NCI-H1417 (cell line): ENCODE measurements at regions not wholly inside any gene's neighbourhood (a gene's known extent, or its start where the extent isn't known, plus 50 kb on each side); places are given as distances from the start of the nearest gene placed in this dataset.
"Not testable (repeated sequence)": the region's sequence is repeated elsewhere in the genome, so short reads cannot be mapped to it uniquely, and the experiment has no call there.

Experiments
- DNase-seq, 3 experiments: peaks; one replicate each; lab custom pipeline; 2025; lab: John Stamatoyannopoulos, UW

DNA sequence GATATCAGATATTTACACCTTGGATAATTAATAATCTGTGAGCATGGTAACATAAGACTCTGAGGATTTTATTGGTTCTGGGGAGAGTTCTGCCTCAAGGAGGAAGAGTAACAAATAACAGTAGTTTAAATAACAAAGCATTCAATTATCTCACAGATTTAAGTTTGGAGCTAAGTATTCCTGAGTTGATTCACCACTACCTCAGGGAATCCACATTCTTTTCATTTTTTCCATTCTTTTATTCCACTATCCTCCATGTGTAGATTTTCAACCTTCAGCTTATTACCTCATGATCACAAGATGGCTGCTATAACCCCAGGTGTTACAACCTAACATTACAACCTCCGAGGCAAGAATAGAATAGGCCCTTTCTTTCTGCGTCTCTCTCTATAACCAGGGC is 252.2 kb upstream of the TOX3 start:
- DNase-seq = no peak

DNA sequence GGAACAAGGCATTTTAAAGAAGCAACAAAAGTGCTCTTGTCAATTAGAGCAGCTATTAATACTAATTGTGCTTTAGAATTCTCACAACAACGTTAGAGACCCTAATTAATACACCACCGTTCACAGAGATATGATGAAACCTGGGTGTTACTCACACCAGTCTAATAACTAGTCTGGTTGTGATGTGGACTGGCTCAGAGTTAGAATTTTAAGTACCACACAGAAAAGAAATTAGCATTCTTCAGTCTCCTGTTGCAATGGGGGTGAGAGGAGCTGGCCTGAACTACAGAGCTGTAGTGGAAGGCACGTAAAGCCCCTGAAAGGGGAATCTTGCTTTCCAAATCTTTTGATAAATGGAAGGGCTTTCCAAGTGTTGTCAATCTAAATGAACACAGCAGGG is 240.8 kb upstream of the TOX3 start:
- DNase-seq = peak in 2 of 3 experiments; percentile 12 to 60

DNA sequence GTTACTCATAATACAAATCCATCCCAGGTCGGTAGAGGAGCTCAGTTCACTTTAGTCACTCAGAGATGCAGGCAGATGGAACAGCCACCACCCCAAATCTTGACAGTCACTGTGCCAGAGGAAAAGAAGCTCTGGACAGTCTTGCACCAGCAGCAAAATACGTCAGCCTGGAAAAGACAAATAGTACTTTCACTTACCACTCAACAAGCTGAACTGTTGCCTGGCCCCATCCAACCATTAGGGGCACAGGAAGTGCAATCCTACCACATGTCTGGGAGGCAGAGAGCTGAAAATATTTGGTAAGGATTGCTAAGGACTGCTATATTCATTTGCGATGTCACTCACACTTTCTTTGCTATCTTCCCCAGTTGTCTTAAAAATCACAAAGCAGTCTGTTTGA is 239.1 kb upstream of the TOX3 start:
- DNase-seq = no peak

DNA sequence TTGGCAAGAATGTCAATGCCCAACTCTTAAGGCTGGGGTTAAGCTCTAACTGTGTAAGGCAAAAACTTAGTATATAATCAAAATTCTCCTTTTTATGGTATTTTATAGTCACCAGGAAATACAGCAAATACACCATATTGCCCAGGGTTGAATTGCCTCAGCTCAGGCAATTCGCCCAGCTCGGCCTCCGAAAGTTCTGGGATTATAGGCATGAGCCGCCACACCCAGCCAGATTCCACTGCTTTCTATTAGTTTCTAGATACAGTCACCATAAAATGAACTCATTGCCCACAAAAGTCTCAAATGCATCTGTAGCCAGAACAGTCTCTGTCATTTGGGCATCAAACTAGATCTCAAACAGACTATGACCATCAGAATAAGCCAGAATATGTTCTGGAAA is 238.7 kb upstream of the TOX3 start:
- no peak for DNase-seq

DNA sequence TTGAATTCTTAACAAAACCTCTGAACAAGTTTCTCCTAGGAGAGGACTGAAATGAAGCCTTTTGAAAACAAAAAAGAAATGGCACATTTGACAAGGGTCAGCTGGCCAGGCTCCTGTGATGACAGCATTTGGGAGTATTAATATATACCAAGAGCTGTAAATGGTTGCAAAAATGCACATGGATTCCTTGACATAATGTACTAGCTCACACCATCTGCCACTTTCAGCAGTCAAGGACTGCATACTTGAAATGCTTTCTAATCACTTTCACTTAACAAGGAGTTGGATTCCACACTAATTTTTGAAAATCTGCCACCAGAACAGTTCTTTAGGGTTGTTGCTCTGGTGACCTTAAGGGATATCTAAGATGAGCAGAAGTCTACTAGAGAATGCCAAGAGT is 236.7 kb upstream of the TOX3 start:
- DNase-seq = no peak

DNA sequence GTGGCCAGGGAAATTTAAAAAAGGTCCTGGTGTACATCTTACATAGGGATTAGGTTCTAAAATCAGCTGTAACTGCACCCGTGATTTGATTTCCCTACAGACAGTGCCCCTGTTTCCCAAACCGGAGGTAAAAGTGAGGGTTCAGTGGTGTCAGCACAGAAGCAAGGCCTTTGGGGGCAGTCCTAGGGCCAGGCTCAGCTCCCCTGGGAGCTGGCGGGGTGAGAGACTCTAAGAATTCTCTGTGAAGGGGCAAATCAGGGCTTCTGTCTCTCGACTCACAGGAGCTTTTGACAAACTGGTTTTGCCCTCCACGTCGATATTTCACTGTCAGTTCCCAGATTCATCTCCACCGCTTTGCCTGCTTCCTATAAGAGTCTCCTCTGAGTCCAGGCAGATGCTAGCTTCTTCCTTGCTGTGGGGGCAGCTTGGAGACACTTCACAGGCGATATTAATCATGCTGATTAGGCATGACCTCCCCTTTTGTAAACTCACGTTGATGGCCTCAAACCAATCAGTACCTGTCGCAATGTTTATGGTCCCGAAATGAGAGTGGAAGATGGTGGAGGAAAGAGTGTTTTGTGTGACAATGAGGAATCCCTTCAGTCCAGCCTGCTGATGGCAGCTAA is 234.2 kb upstream of the TOX3 start:
- no peak for DNase-seq

DNA sequence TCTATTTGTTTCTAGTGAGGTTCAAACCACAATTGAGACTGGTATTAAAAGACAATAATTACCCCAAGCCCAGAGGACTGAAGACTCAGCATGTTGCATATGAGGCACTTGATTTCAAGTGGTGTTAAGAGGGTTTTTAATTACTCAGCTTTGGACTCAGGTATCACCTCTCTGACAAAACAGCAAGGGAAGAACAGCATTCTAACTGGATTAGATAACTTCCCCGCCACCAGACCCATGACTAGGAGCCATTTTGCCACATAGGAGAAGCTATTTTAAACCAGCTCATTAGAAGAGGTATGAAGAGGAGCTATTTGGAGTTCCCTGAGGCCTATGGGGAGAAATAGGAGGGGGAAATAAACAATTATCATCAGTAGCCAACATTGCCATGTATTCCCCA is 226.1 kb upstream of the TOX3 start:
- DNase-seq = peak; percentile 70 to 96 (median 71)

DNA sequence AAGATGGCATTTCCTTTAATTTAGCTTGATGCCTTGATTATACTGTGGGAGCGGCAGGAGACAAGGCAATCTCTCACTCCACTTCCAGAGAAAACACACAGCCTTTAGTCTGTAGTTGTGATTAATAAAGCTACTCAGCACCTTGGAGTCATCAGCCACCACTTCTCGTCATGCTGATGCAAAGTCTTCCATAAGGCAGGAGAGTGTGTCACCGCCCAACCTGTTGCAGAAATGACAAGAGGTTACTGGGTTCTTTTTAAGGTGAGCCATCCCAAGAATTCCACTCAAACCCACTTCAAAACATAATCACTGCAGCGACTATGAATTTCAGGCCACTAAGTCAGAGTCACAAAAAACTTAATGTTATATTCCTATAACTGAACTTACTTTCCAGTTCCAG is 223.9 kb upstream of the TOX3 start:
- DNase-seq = peak in 2 of 3 experiments; percentile 43 to 79

DNA sequence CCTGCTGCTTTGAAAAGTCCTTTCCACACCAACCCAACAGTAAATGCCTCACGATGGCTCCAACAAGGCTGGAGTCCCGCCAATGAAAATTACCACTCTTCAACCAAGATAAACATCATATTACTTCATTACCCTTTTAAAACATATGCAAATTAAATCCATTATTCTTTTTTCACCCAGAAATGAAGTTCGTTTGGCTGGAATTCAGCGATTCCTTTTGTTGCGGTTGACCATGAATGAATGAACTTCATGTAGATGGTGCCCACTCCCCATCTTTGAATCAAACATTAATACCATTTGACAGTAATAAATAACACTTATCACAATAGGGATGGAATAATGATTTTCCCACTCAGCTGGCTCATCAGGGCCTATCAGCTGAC is 211.5 kb upstream of the TOX3 start:
- DNase-seq = no peak

DNA sequence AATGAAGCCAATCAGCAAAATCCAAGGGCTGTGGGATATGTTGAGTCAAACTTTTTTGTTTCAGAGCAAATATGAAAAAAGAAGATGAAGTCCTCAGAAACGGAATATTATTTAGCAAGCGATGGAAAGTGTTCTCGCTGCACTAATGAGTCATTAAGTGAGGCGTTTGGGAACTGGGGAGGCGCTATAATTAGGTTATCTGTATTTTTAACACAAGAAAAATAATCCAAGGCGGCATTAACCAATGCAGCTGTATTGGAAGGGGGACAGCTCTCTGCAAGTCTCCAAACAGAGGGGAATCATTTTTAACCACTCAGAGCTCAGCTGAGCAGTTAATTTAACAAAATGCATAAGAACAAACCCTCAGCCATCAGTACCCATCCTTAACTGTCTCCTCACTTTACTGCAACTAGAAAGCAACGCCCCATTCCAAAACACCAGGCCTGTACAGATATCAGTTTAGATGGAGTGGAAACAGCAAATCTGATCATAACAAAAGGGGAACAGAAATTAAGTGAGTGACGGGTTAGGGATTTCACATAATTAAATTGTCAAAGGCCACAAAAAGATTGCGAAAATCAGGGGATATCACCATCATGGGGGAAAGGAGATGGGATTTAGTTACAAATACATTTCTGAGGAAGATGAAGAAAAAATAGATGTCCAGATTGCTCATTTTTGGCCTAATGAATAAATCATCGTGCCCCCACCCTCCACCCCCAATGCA is 211.0 kb upstream of the TOX3 start:
- no peak for DNase-seq

DNA sequence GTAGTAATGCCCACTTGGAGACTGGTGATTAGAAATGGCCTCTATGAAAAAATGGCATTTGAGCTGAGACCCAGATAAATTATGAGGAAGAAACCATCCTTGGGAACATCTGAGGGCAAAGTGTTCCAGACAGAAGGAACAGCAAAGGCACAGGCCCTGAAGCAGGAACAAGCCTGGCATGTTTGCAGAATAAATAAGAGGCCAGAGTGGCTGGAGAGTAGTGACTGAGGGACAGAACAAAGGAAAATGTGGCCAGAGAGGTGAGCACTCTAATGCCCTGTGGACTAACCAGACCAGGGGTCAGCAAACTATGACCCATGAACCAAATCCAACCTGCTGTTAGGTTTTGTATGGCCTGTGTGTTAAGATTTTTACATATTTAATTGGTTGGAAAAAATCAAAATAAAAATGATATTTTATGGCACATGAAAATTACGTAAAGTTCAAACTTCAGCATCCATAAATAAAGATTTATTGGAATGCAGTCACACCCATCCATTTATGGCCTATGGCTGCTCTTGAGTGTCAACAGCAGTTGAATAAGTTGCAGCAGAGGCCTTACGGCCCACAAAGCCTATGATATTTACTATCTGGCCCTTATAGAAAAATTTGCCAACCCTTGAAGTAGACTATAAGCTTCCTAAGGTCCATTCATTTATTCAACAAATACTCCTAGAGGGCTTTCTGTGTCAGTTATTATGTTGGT is 210.0 kb upstream of the TOX3 start:
- DNase-seq = no peak

DNA sequence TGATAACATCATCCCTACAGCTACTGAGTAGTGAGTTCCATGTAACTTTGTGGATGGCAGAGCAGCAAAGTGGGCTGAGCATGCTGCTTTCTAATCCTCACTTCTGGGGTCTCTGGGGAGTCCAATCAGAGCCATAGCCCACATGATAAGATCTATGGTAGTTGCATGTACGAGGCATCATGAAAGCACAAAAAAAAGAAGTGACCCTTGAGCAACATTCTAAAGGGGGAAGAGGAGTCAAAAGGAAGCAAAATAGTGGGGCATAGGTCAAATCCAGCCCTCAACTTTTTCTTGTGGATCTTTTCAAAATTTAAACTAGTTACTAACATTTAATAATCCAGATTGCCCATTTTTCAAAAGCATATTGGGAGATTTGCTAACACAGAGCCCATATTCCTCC is 208.5 kb upstream of the TOX3 start:
- no peak for DNase-seq

DNA sequence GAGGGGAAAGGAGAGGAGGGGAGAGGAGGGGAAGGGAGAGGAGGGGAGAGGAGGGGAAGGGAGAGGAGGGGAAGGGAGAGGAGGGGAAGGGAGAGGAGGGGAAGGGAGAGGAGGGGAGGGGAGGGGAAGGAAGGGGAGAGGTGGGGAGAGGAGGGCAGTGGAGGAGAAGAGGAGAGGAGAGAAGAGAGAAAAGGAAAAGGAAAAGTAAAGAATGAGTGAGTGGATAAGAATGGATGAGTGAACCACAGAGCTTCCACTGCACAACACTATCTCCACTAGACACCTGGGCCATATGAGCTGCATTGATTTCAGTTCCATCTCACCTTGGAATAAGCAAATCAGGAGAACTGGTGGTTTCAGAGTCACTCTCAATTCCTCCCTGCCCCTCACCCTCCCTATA is 204.1 kb upstream of the TOX3 start:
- no peak for DNase-seq

DNA sequence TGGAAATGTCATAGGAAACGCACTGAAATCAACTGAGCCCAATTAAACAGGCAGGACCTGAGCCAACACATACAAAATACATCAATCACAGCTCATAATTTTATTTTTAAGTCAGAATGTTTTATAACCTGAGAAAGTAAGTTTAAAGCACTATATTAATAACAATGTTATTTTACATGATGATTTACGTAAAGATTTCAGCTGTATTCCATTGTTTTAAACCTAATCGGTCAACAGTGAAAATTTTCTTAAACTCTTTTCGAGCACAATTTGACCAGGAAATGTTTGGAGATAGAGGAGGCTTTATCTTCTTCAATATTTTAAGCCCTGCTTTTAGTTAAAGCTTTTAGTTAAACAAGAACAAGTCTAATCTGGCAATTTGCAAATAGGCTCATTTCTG is 201.8 kb upstream of the TOX3 start:
- DNase-seq = no peak

DNA sequence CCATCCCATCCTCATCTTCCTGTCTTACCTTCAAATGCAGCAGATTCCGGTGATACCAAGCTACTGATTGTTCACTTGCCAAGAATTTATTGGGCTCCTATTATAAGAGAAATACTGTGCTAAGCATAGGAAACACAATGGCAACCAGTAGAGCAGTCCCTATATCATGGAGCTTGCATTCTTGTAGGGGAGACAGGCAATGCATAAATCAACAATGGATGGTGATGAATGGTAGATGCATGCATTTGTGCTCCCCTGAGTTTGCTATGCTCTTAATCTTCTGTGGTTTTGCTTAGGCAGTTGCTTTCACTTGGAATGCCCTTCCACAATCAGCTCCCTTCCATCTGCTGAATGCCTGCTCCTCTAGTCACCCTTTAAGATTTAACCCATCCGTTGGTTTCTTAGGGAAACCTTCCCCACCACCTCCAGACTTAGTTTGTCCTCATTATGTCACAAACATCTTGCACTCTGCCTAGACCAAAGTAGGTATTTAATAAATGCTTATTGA is 200.2 kb upstream of the TOX3 start:
- DNase-seq = no peak

DNA sequence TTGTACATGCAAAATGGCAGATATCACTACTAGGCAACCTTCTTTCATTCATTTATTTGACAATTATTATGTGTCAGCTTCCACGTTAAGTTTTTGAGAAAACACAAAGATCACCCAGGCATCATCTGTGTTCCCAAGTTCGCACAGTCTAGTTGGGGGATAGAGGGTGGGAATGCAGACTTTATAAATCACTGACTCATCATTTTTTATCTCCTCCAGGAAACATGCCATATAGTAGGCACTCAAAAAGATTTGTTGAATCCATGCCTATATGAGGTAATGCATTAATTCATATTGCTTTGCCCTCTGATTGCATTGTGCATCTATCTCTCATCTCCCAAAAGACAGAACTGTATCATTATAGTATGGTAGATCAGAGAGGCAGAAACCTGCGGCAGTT is 196.8 kb upstream of the TOX3 start:
- DNase-seq = no peak

DNA sequence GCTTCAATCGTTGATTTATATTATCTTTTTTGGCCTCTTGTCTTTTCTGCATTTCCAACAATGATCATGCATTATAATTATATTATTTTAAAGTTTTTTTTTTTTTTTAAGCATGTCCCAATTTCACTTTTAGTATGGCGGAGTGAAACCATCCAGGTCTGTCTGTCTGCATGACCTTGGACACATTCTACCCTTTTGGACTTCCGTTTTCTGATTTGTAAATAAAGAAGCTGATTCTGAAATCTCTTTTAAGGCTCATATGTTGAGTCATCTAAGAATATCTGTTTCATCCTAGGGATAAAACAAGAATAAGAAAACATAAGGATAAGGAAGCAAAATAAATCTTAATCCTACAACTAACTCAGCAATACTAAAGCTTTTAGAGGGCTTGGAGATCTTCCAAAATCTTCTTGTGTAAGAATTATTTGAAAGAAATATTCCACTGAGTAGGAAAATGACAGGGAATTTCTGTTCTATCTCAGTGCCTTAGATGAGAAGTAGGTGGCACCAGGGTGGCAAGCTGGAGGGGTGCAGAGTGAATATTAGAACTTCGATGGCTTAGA is 195.7 kb upstream of the TOX3 start:
- no peak for DNase-seq

DNA sequence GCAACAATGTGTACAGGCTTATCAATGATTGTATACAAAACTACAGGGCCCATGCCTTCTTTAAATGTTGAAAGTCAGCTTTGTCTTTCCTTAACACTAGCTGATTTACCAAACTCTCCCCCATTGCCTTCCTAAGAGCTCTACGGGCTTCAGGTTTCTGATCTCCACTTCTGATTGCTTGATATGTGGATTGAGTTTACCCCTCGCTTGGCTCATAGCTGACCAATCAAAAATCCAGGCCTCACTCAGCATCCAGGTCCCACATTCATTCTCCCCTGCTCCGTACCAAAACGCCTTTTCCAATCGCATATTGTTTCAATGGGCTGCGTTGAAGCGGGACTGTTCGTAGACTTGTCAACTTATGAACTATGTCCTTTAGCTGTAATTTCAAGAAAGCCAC is 195.1 kb upstream of the TOX3 start:
- no peak for DNase-seq

DNA sequence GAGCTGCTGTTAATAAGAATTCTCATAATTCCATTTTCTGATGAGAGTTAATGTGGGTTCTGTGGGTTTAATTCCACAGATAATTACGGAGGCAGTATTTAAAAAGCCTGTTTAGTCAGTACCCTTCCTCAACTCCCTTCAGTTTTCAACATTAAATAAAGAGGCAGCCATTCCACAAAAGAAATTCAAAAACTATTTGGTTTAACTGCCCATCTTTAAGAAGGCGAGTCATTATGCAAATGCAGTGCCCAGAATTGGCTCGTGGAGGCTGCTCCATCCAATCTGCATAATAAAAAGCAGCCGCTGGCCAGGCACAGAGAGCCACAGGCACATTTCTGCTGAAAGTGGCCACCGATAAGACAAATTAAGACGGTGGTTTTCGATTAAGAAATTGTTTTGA is 194.4 kb upstream of the TOX3 start:
- DNase-seq = no peak

DNA sequence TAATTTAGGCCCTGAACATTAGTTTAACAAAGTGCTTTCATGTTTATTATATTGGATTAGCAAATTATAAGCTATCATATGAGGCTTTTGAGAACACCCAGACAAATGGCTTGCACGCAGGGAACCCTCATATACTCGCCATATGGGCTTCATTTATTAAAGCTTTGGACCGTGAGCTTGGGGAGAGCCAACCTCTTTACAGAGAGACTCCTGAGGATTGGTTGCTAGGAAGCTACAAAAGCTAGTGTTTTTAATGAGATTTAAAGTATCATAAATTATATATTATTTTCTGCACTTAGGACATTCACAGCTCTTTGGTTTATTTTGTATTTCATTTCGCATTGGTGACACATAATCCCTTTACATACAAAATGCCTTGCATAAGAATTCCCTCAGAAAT is 193.8 kb upstream of the TOX3 start:
- peak in 1 of 3 experiments; percentile 48 for DNase-seq

DNA sequence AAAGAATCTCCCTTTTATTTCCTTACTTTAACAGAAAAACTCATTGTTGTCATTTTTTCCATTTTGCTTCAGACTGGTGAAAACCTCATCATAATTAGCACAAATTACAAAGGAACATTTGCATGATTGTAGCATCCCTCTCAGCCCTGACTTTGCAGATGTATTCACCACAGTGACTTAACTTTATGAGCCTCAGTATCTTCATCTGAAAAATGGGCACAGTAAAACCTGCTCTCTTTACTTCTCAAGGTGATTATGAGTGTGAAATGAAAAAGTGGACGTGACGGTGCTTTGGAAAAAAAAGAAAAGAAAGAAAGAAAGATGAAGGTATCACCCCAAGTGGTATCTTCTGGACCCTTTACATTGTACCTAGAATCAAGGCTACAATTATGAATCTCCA is 193.4 kb upstream of the TOX3 start:
- DNase-seq = peak in 1 of 3 experiments; percentile 30

DNA sequence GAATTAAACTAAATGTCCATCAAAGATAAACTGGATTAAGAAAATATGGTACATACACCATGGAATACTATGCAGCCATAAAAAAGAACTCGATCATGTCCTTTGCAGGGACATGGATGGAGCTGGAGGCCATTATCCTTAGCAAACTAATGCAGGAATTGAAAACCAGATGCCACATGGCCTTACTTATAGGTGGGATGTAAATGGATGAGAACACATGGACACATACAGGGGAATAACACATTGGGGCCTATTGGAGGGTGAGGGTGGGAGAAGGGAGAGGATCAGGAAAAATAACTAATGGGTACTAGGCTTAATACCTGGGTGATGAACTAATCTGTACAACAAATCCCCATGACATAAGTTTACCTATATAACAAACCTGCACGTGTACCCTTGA is 192.0 kb upstream of the TOX3 start:
- not testable (repeated sequence) for DNase-seq
